AG09319 (cell line): ENCODE measurements at regions not wholly inside any gene's neighbourhood (a gene's known extent, or its start where the extent isn't known, plus 50 kb on each side); places are given as distances from the start of the nearest gene placed in this dataset.

Experiments used
- DNase-seq: peaks from one replicate; pipeline ENCODE4 v3.0.0-alpha.2; 2010; ENCODE audit warnings: low read depth; ENCODE audit errors: extremely low read depth
- CTCF ChIP-seq: IDR thresholded peaks from 2 replicates; pipeline ENCODE4 v1.5.1; 2011; ENCODE audit warnings: low read depth, mild to moderate bottlenecking, inconsistent platforms, low read length, moderate library complexity

- no peak for DNase-seq
- TF ChIP-seq CTCF, result no peak
Measured at GRCh38 chr11:104337273-104337672, 173.3 kb upstream of the PDGFD start.

GRCh38 chr11:104333977-104334376, 170.0 kb upstream of the PDGFD start:
- peak; percentile 19 for TF ChIP-seq CTCF
- DNase-seq, result no peak

DNA sequence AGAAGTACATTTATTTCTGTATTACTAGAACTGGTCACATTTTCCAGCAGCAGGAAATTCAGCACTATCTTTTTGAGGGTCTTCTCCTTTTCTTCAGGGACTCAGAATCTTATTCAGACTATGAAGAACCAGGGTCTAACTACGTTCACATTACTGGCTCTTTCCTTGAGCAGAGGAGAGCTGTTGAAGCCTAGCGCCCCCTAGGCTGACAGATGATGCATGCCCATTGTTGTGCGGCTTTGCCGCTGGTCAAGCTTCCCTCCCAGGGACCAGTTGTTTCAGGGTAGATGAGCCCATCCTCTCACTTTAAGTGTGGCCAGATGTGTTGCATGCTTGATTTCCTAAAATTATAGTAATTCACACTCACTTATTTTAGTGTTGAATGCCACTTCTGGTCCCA, 168.2 kb upstream of the PDGFD start:
- no peak for DNase-seq

DNA sequence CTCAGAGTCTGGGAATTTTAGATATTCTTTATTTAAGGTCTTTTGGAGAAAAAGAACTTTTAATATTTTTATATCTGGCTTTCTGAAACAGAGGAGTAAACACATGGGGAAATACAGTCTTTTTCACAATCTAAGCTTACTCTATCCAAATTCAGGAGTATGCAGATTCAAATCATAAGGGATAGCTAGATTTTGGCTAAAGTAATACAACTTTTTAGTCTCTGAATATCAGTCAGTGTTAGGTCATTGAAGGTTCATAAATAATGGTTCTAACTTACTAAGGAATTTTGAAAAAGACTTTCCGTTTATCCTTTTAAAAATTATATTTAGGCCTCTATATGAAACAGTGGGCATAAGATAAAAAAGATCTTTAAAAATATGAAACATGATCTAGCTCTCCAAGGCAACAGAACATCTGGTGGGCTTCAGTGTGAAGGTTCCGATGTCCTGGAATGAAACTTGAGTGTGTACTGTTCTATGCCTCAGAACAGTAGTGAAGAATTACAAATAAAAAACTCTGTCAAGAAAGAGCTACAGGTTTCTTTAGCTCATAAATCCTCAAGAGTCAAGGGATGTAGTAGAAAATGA, 165.2 kb upstream of the PDGFD start:
- DNase-seq, result no peak
- no peak for TF ChIP-seq CTCF

More for the DNA sequence above, 168.2 kb upstream of the PDGFD start:
- TF ChIP-seq CTCF, result no peak; the same call in none of the 2 replicates

- TF ChIP-seq CTCF, result no peak
- DNase-seq, result no peak
Measured at GRCh38 chr11:104328512-104328907, 164.6 kb upstream of the PDGFD start.

DNA sequence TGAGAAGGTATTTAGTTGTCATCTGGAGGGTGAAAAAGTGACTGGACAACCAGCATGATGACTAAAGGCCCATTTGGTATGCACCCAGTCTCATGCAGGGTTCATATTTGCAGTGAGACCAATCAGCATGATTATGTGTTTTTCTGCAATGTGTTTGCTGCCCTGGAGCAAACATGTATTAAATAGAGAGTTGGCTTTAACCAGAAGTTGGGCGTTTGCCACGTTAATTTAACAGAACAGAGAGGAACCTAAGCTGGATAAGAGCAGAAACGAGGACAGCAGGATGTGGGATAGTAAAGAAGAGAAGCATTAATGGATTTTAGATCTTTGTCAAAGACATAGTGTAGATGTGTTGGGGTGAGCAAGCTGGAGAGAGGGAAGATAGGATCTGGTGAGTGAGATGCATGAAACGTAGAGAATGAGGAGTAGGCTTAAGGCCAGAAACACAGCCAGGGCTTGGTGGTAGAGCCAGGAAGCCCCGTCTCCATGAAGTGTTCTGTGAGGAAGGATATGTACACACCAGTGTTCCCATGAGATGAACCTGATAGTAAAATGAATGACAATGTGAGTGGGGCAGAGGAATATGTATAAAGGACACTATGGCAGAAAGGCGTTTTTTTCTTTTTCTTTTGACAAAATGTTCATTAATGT, 164.0 kb upstream of the PDGFD start:
- no peak for TF ChIP-seq CTCF
- no peak for DNase-seq

DNA sequence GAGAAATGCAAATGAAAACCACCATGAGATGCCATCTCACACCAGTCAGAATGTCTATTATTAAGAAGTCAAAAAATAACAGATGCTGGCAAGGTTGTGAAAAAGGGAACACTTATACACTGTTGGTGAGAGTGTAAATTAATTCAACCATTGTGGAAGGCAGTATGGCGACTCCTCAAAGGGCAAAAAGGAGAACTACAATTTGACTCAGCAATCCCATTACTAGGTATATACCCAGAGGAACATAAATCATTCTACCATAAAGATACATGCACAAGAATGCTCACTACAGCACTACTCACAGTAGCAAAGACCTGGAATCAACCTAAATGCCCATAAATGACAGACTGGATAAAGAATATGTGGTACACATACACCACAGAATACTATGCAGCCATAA, 161.1 kb upstream of the PDGFD start:
- no peak for DNase-seq
- no peak for TF ChIP-seq CTCF
